EH (cell line): ENCODE measurements at regions not wholly inside any gene's neighbourhood (a gene's known extent, or its start where the extent isn't known, plus 50 kb on each side); places are given as distances from the start of the nearest gene placed in this dataset.
"Not testable (repeated sequence)": the region's sequence is repeated elsewhere in the genome, so short reads cannot be mapped to it uniquely, and the experiment has no call there.

ENCODE experiments used
- DNase-seq: peaks from one replicate; pipeline ENCODE4 v3.0.0-alpha.2; 2015; ENCODE audit warnings: low read depth

DNA sequence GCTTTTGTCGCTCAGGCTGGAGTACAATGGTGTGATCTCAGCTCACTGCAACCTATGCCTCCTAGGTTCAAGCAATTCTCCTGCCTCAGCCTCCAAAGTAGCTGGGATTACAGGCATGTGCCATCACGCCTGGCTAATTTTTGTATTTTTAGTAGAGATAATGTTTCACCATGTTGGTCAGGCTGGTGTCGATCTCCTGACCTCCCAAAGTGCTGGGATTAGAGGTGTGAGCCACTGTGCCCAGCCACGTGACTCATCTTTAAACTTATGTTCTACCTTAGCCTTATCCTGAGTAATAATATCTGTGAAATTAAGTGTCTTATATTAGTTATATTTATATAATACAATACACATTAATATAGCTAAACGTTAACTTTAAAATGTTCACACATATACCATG lies 101.2 kb upstream of the CADM1 start:
- DNase-seq = not testable (repeated sequence)

DNA sequence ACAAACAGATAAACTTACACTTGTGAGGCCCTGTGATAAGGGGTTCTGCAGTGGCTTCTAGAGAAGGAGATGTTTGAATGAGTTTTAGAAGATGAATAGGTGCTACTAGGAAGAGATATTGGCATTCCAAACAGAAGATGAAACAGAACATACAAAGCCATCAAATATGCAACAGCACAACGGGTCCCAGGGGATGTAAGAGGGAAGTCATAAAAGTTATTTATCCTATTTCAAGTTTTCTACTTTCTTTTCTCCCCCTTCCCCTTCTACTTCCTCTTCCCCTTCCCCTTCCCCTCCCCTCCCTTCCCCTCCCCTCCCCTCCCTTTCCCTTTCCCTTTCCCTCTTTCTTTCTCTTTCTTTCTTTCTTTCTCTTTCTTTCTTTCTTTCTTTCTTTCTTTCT lies 94.9 kb upstream of the CADM1 start:
- no peak for DNase-seq

DNA sequence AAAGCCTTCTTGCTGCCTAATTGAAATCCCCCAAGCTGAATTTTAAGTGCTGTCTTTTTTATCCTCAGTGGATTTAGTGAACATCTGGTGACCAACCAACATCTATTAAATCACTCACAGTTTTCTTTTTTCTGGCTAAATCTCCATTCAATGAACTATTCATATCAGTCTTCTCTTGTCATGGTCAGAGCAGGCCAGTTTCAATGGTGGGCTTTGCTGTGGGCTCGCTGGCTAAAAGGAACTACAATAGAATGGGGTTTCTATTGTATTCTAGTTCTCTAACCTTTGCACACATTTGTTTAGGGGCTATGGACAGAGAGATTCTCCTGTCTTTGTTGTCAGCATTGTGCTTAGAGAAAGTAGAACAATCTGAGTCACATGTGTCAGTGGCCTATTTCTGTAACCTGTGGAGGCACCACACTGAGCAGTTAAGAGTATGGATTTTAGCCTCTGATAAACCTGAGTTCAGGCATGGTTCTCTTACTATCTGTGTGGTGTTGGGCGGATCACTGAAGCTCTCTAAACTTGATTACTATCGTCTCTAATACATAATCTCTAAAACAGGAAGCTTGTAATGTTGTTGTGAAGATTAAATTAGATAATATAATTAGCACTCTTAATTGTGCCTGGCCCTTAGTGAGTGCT lies 94.2 kb upstream of the CADM1 start:
- no peak for DNase-seq

DNA sequence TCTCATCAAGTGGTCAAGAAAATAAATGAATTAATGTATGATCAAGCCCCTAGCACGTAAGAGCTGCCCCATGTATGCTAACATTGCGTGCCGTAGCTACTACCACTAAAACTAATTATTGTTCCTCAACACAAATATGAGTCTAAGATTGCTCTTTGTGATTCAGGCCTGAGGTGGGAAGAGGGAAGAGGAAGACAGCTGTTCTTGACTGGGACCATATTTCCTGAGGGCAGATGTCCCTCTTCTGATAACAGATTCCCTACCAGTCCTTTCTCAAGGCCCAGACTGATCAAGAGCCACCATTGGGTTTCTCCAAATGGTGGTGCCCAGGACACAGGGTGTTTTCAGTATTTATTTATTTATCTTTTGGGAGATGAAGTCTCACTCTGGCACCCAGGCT lies 87.2 kb upstream of the CADM1 start:
- DNase-seq = no peak

DNA sequence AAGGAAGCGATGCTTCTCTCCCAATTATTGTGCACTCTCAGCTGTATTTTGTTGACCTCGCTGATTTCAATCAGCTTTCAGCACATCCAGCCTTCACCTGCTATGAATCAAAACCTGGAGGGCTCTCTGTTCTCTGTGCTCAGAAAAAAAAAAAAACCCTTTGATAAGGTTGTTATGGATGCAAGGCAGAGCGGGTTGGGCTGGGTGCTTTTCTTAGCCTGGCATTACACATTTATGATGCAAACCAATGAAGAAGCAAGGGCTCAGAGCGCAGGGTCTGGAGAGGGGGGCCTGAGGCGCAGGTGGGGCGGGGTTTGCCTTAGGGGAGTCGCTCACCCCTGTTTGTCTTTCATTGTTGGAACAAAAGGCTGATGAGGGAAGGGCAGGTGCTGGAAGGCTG lies 86.0 kb upstream of the CADM1 start:
- no peak for DNase-seq

DNA sequence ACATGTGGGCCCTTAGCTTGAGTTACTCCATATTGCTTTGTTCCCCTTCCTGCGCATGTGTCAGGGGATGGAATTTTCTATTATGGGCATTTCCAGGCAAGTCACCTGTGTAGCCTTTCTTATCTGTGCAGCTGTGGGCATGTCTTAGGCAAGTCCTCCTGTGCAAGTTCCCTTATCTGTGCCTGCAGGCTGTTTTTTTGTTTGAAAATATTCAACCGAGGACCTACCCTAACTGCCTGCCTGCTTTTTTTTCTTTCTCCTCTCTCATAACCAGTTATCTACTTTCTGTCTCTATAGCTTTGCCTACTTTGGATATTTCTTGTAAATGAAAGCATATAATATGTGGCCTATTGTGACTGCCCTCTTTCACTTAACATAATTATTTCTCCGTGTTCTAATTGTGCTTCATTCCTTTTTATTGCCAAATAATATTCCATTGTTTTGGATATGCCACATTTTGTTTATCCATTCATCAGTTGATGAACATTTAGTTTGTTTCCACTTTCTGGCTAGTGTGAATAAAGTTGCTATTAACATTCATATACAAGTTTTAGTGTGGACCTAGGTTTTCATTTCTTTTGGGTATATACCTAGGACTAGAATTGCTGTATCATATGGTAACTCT lies 83.6 kb upstream of the CADM1 start:
- DNase-seq = no peak

DNA sequence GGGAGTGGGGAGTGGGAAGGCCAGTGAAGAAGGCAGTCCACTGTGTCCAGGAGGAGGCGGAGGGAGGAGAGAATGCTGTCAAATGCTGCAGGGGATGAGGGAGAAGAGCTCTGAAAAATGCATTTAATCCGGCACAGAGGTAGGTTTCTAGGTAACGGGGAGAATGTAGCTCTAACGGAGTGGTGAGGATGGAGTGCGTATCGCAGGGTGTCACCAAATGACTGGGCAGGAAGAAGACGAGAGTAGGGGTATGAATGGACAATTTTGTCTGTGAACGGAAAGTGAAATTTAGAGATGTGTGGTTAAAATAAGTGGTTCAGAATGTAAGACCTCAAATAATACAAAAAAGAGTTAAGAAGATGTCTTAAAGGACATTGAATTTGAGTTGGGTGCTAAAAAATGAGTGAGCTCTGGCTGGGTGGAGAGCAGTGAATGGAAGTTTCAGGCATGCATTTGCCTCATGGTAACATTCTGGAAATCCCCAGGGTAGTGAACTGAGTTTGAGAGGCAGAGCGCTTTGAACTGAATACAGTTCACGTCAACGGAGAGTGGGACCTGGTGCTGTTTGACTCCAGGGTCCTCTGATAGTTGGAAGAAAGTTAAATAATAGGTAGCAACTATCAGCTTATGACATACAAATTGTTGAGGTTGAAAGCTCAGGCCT lies 81.3 kb upstream of the CADM1 start:
- DNase-seq = no peak

DNA sequence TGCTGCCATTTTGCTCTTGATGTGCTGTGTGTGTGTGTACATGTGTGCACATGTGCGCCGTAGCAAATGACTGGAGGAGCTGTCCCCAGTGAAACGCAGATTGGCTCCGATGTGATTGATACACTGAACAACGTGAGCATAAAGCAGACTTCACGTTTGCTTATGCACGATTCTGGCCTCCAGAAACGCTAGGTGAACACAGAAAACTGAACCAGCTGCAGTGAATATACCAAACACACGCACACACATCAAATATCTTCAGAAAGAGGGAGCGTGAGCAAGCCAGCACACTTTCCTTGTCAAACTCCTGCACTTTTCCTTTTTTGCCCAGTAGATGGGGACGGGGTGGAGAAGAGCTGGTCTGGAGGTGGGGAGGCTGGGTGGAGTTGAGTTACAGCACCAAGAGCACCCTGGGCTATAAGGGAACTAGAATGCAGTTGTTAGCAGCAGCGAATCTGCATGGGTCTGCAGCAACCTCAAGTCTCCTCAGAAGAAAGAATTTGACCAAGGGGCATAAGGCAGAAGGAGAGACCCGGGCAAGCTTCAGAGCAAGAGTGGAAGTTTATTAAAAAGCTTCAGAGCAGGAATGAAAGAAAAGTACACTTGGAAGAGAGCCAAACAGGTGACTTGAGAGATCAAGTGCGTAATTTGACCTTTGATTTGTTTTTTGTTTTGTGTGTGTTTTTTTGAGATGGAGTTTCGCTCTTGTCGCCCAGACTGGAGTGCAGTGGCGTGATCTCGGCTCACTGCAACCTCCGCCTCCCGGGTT lies 77.8 kb upstream of the CADM1 start:
- DNase-seq = peak; percentile 12

DNA sequence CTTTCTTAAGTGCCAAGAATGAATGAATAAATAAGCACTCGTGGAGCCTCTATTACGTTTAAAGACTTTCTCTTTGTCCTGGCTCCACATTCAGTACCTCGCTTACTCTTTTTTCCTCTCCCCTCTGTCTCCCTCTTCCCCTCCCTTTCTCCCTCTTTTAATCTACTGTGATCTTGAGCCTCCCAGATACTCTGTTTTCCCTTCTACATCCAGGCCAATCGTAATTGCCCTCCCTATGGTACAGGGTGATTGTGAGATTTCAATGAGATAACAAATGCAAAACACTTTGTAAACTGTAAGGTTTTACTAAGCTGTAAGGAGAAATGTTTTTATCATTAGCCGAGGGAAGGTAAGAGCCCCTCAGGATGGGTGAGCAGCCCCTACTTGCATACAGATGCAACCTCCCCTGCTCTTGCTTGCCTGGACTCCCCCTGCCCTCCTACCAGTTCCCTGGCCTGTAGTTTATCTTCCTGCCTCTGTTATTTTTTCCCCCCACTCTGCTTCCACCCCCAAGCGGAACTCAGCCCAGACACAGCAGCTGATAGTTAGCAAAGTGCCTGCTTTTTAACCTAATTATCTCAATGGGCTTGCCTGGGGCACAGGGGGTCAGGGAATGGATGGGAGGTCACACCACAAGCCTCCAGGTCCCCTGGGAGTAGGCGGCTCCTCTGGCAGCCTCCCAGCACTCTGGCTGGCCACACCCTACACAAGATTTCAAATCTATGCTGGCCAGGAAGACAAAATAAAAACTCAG lies 76.9 kb upstream of the CADM1 start:
- DNase-seq = peak; percentile 3

DNA sequence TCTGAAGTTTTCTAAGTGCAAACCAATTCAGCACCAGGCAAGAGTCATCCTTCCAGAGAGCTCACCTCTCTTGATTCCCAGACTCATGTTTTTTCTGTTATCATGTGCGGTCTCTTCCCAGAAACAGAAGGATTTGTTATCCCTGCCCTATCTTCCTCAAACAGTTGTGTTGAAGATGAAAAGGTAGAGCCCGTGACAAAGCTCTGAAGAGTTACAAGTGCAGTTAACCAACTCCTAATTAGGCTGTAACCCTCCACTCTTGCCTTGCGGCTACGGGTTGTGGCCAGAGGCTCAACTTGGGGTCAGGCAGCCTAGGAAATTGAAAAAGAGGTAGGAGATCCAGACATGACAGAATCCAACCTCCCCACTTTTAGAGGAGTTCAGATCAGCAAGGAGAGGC lies 76.2 kb upstream of the CADM1 start:
- no peak for DNase-seq

DNA sequence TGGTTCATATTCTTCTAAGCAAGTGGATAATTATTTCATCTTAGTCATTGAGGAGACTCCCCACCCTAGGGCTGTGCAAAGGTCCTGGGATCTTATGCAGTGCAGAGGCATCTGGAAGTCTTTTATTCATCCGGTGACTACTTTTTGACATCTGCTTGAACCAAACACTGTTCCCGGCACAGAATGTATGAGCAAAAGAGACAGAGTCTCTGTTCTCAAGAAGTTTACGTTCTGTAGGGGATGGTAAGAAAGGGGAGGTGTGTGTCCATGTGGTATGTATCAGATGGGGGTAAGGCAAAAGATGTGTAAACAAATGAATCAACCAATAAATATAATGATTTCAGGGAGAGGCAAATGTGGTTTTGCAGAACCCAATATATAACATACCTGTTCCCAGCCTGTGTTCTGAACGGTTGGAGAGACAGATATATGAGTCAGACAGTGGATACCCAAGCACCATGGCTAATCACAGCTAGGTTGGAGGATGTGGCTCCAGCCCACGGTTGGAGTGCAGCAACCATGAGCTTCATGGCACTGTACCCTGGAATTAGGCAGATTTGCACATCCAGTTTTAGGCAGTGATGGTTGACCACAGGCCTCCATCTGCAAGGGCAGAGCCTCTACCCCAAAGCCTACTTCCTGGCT lies 75.1 kb upstream of the CADM1 start:
- no peak for DNase-seq

DNA sequence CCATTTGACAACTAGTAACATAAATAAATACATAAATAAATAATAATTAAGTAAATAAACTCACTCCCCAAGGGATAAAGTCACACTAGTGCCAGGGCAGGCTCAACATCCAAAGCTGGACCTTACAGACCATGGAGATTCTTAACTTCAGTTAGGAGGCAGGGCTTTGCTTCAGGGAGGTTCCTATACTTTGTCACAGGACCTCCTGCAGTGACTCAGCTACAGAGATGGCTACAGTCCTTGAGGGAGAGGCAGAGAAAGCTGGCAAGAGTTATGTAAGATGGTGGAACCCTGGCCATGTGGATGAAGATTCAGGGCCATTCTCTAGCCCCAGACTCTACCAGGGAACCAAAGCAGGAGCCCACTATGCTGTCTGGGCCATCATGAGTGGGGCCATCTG lies 74.1 kb upstream of the CADM1 start:
- no peak for DNase-seq

DNA sequence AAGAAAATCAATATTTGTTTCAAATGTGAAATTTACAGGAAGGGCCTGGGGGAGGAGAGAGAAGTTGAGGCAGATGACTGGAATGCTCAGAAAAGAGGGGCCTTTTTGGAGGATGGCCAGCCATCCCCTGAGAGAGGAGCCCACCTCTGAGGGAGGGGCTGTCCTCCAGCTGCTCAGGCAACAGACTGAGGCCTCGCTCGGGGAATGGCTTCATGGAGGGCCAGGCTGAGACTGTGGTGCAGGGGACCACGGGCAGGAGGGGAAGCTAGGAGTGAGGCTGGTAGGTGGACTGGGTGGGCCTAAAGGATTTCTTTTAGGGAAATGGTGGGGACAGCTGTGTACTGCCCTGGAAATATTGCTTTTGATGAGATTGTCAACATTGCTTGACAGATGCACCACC lies 73.5 kb upstream of the CADM1 start:
- no peak for DNase-seq

DNA sequence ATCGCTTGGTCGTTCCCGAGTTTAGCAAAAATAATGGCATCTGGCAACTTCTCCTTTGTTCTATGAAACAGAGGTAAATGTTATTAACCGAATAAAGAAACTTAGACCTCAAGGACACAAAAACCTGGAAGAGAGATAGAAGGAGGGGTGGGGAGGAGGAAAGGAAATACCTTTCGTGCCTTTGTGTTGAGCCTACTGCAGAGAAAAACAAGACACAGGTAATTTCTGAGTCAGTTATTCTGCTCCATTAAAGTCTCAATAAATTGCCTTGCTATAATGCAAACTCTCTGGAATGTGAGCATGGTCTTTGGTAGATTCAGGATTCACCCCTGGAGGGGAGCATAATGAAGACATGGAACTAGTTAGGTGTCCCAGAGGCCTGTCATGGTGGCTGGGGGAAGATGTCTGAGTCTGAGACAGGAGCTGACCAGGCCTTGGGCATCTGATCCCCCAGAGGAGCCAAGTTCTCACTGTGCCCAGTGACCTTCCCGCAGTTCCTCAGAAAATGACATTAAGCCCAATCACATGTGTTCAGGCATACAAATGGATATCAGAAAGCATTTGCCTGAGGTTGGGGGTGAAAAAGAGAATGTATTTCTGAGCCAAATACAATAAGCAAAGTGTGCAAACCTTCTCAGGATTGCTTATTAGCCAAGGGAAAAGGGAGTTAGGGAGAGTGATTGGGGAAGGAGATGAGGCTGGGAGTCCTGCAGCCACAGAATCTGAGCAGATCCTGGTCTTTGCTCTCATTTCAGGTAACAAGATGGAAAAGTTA lies 72.6 kb upstream of the CADM1 start:
- DNase-seq = no peak

DNA sequence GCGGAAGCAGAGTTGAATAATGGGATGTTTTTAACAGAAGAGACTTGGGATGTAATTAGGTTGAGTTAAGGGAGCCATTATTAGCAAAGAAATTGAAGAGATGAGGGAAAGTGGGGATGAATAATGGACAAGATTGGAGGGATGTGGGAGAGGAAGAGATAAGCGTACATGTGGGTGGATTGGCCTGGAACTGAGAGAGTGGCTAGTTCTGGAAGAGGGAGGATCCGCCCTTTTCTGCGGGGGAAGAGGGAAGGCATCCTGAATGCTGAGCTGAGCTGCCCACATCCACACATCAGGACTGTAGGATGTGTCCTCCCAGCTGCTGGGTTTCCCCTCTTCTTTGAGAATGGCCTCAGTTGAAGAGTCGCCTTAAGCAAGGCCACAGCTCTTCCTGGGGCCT lies 68.3 kb upstream of the CADM1 start:
- DNase-seq = no peak

DNA sequence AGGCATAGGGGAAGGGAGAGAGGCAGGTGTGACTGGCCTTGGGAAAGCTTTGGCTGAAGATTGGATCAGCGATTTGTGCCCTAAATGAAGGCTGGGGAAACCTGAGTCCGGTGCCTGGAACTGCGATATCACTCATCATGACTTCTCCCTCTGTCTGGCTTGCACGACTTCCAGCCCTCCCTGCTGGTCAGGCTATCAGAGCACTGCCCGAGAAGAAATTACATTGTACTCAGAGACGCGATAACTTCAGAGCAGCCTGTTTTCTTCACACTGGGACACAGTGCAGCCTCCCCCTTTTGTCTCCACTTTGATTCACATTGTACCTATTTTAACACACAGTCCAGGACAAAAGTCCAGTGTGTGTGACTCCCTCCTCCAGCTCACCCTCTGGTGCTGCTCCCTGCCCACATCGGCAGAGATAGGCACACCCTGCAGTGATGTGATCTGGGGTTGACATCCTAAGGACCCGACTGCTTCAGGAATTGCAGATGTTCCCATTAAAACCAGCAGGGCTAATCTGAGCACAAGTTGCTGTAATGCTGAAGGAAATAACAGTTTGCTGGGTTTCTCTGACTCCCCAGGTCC lies 62.1 kb upstream of the CADM1 start:
- DNase-seq = no peak

DNA sequence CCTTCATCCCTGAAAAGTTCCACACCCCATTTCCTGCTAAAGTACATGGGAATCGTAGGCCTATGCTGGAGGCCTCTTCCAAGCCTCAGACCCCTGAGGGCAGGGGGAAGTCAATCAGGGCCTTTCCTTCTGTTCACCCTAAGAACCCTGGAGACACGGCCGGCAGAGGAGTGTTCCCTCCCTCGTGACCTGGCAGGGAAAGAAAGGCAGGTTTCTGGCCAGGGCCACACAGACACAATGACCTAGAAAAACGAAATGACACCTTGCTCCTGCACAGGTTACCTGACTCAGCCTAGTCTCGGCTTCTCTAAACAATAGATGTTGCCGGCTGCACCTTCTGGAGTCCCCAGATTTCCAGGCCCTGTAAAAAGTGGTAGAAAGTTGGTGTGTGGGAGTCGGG lies 60.6 kb upstream of the CADM1 start:
- no peak for DNase-seq

DNA sequence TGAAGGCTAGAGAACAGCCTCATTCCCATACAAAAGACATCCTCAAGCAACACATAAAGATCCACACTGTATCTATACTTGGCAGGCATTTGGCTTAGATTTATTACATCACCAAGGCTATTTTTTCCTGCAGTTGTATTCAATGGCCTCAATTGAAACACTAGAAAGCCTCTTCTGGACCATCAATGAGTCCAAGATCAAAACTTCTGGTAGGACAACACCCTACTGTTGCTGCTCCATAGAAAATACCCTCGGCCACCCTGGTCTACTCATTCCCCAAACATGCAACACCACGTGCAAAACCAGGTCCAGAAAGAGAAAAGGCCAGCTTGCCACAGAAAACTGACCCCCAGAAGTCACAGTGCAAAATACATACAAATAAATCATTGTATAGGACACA lies 56.9 kb upstream of the CADM1 start:
- no peak for DNase-seq

DNA sequence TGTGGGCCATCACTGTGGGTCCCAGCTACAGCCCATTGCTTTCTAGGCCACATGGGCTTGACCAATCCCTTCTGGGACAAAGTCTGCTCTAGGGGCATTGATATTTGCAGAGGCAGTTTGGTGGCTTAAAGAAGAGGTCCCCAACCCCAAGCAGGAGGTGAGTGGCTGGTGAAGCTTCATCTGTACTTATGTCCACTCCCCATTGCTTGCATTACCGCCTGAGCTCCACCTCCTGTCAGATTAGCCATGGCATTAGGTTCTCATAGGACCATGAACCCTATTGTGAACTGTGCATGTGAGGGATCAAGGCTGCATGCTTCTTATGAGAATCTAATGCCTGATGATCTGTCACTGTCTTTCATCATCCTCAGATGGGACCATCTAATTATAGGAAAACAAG lies 54.4 kb upstream of the CADM1 start:
- DNase-seq = no peak

DNA sequence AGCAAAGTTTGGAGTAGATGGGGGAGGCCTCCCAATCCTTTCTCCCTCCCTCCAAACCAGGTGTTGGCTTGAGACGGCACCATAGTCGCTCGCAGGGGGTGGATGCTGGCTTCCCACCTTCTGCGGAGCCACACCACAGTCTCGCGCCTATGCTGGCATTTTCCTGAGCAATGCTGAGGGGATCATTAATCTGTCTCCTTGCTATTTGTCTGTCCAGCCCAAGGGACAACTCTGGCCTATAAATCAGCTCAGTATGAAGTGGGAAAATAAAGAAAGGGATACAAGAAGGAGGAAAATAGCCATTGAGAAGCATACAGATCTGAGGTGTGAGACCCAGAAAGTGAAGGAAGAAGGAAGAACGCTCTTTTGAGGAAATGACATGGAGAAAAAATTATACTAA lies 53.5 kb upstream of the CADM1 start:
- DNase-seq = no peak

DNA sequence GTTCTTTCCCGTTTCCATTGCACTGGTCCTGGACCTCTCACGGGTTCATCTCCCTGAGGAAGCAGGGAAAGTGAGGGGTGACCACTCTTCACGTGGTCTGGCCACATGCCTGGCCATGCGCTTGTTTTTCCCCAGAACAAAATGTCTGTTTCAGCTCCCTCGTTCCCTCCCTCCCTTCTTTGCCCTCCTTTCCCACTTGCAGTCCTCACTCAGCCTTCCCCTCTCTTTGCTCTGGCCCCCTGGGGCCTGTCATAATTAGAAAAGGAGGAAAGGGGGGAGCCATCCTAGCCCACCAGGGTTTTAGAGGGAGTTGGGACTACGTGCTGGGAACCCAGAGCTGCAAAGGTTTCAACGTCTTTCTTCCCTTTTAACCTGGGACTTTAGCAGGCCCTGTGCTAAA lies 52.8 kb upstream of the CADM1 start:
- no peak for DNase-seq
